Kidney (tissue), 13 donors: ENCODE measurements at regions not wholly inside any gene's neighbourhood (a gene's known extent, or its start where the extent isn't known, plus 50 kb on each side); places are given as distances from the start of the nearest gene placed in this dataset.

Experiments used
- DNase-seq, 5 donors: peaks; one replicate each; pipeline ENCODE4 v3.0.0-alpha.2; 2013 to 2020
- FAIRE-seq: peaks from 2 replicates; lab custom pipeline; 2012; peaks lifted over from hg19 to GRCh38; lab: Jason Lieb, UNC
- H3K27ac ChIP-seq, 2 donors: one replicate each; pipeline ENCODE4 v1.7.0; 2013; ENCODE audit warnings: low read depth in 2 of 2, low read length in 2 of 2, inconsistent platforms in 1 of 2
- H3K27me3 ChIP-seq: one replicate; pipeline ENCODE4 v1.7.1; 2013; ENCODE audit warnings: low read length, inconsistent platforms; ENCODE audit not compliant: control insufficient read depth, insufficient read depth
- H3K36me3 ChIP-seq, 3 donors: one replicate each; pipeline versions ENCODE4 v1.7.0 to v1.7.1; 2013; ENCODE audit warnings: low read length in 3 of 3, control low read depth in 1 of 3, inconsistent platforms in 1 of 3; ENCODE audit not compliant: insufficient read depth in 3 of 3, control insufficient read depth in 2 of 3
- H3K4me1 ChIP-seq, 3 donors: one replicate each; pipeline versions ENCODE4 v1.7.0 to v1.7.1; 2013; ENCODE audit warnings: low read length in 3 of 3, inconsistent platforms in 1 of 3, low read depth in 1 of 3; ENCODE audit not compliant: control insufficient read depth in 2 of 3, insufficient read depth in 2 of 3
- H3K4me3 ChIP-seq, 3 donors: one replicate each; pipeline versions ENCODE4 v1.7.0 to v1.8.1; 2013; ENCODE audit warnings: low read length in 3 of 3, control low read depth in 1 of 3, inconsistent platforms in 1 of 3
- H3K9ac ChIP-seq, 3 donors: one replicate each; pipeline versions ENCODE4 v1.7.0 to v1.7.1; 2013; ENCODE audit warnings: low read length in 3 of 3, control low read depth in 1 of 3, inconsistent platforms in 1 of 3
- H3K9me3 ChIP-seq, 3 donors: one replicate each; pipeline versions ENCODE4 v1.7.0 to v1.7.1; 2013; ENCODE audit warnings: low read length in 3 of 3, control low read depth in 1 of 3, inconsistent platforms in 1 of 3; ENCODE audit not compliant: control insufficient read depth in 2 of 3, insufficient read depth in 1 of 3
- CTCF ChIP-seq: IDR thresholded peaks from 3 replicates; pipeline ENCODE4 v1.5.1; 2012; ENCODE audit warnings: mild to moderate bottlenecking, moderate library complexity, borderline replicate concordance; ENCODE audit not compliant: insufficient read depth; ENCODE audit errors: extremely low read depth
- intact Hi-C: fragments of 100-400 bp; cut with DNase I; formaldehyde crosslinking; loops from one replicate; pipeline ENCODE4 v1.11.1; 2022
- donor health status: control.
- donor health status: control.
- donor health status: control.
- donor health status: control.
- donor health status: control.
- donor health status: DM: yes; HTN: yes; CAD: no.
- donor health status: Normal renal cell carcinoma (clear cell type).

- Histone ChIP-seq H3K27me3 (no peaks in the 10 kb centered on the region), H3K36me3 (no peaks in the 10 kb centered on the region), H3K4me1 (peaks cover 0 to 6% (median 0%) of the 10 kb centered on the region in 3 donors), H3K4me3 (no peak overlapping the region), H3K27ac (no peak overlapping the region), H3K9me3 (no peaks in the 10 kb centered on the region), H3K9ac (no peak overlapping the region)
- no peak for TF ChIP-seq CTCF
- intact Hi-C loops: no loop called here
- FAIRE-seq: no peak
- no peak for DNase-seq
Measured at GRCh38 chr2:64906853-64907536, 82.2 kb upstream of the SLC1A4 start.

GRCh38 chr2:64908406-64908805 lies 80.8 kb upstream of the SLC1A4 start:
- no peak for FAIRE-seq
- no peaks in the 10 kb centered on the region for H3K27me3 ChIP-seq

GRCh38 chr2:64910523-64910922 lies 78.7 kb upstream of the SLC1A4 start:
- no peak for DNase-seq
- H3K36me3 ChIP-seq: no peaks in the 10 kb centered on the region

More at GRCh38 chr2:64908406-64908805, 80.8 kb upstream of the SLC1A4 start:
- no peak for TF ChIP-seq CTCF
- intact Hi-C loops: no loop called here
- DNase-seq: no peak
- H3K9me3 ChIP-seq: no peaks in the 10 kb centered on the region
- H3K9ac ChIP-seq: no peak overlapping the region
- H3K4me3 ChIP-seq: no peak overlapping the region
- peaks cover 0 to 6% (median 0%) of the 10 kb centered on the region in 3 donors for H3K4me1 ChIP-seq
- H3K27ac ChIP-seq: no peak overlapping the region
- H3K36me3 ChIP-seq: no peaks in the 10 kb centered on the region

More at GRCh38 chr2:64910523-64910922, 78.7 kb upstream of the SLC1A4 start:
- intact Hi-C loops: no loop called here
- no peak overlapping the region for H3K9ac ChIP-seq
- H3K27ac ChIP-seq: no peak overlapping the region
- no peak for TF ChIP-seq CTCF
- no peak for FAIRE-seq
- H3K27me3 ChIP-seq: no peaks in the 10 kb centered on the region
- no peaks in the 10 kb centered on the region for H3K4me1 ChIP-seq
- no peak overlapping the region for H3K4me3 ChIP-seq
- H3K9me3 ChIP-seq: no peaks in the 10 kb centered on the region
